DMS53 treated with DMSO at 0.1 percent for 48 hours (cell line): ENCODE measurements at regions not wholly inside any gene's neighbourhood (a gene's known extent, or its start where the extent isn't known, plus 50 kb on each side); places are given as distances from the start of the nearest gene placed in this dataset.

Experiments
- DNase-seq: peaks from one replicate; lab custom pipeline; 2025; ENCODE audit not compliant: unreplicated experiment; lab: John Stamatoyannopoulos, UW

DNA sequence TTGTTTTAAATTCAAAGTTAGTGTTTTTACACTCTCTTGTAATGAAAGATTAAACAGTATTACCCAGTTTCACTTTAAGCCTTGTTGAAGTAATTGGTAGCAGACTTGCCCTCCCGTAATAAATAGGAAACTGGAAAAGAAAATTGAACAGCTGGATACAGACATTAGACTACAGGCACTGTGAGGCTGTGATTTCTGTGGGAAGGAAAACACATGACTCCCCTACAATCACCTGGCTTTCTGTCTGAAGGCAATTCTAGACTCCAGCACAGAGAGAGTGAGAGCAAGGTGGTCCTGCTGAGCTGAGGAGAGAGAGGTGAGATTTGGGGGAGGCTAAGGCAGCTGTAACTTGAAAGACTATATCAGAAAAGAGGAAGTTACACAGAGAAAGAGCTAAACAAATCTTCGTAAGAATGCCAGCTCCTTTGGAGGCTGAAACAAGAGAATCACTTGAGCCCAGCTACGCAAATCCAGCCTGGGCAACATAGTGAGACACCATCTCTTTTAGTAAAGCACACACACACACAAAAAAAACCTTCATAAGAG is 57.8 kb upstream of the CDYL2 start:
- DNase-seq: no peak
